ENCODE measurements at regions not wholly inside any gene's neighbourhood (a gene's known extent, or its start where the extent isn't known, plus 50 kb on each side); places are given as distances from the start of the nearest gene placed in this dataset.

DNA sequence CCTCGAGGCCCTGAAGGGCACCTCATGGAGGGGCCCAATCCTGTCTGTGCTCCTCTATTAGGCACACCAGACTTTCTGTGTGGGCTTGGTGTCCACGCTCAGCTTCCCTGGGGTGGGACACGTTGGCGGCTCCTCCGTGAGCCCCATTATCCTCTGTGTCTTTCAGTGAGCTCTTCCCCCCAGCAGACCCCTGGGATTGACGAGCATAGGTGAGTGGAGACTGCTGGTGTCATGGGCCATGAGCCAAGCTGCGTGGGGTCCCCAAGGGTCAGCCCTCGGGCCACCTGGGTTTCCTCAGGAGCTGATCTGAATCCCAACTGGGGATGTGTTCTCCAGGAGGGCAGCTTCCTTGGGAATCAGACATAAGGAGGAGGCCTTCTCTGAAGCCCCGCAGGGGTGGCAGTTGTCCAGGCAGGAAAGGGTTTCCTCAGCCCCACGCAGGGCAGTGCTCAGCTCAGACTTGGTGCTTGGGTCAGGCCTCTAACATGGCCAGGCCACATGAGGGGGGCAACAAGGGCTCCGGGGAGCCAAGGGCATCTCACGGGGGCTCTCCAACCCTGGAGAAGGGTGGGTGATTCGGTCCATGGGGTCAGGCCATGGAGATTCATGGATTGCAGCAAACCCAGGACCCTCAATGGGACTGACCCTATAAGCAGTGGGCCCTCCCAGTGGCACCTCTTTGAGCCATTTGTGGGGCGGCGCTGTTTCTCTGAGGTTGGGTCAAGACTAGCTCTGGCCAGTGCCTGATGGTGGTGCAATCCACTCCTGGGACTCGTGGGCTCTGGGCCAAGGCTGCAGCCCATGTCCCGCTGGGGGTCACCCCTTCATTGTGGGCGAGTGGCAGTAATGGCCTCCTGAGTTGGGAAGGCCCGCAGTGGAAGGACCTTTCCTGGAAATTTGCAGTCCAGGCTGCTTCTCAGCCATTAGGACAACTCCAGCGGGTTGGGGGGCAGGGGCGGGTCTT is 222.5 kb downstream of the SNRPN start:
- DNase-seq (ENCODE audit: low read depth): no peak
- Histone ChIP-seq H3K36me3 (ENCODE audit: control insufficient read depth, insufficient read depth, low read length) (no peaks in the 10 kb centered on the region), H3K4me3 (ENCODE audit: low read depth, low read length) (no peak overlapping the region), H3K27me3 (ENCODE audit: control insufficient read depth, insufficient read depth, low read length) (no peaks in the 10 kb centered on the region)
- TF ChIP-seq, protein P1, sequence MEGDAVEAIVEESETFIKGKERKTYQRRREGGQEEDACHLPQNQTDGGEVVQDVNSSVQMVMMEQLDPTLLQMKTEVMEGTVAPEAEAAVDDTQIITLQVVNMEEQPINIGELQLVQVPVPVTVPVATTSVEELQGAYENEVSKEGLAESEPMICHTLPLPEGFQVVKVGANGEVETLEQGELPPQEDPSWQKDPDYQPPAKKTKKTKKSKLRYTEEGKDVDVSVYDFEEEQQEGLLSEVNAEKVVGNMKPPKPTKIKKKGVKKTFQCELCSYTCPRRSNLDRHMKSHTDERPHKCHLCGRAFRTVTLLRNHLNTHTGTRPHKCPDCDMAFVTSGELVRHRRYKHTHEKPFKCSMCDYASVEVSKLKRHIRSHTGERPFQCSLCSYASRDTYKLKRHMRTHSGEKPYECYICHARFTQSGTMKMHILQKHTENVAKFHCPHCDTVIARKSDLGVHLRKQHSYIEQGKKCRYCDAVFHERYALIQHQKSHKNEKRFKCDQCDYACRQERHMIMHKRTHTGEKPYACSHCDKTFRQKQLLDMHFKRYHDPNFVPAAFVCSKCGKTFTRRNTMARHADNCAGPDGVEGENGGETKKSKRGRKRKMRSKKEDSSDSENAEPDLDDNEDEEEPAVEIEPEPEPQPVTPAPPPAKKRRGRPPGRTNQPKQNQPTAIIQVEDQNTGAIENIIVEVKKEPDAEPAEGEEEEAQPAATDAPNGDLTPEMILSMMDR (IDR thresholded peaks at IDR 0.05; ENCODE audit: insufficient read depth, low read length, poor library complexity, severe bottlenecking): no peak

DNA sequence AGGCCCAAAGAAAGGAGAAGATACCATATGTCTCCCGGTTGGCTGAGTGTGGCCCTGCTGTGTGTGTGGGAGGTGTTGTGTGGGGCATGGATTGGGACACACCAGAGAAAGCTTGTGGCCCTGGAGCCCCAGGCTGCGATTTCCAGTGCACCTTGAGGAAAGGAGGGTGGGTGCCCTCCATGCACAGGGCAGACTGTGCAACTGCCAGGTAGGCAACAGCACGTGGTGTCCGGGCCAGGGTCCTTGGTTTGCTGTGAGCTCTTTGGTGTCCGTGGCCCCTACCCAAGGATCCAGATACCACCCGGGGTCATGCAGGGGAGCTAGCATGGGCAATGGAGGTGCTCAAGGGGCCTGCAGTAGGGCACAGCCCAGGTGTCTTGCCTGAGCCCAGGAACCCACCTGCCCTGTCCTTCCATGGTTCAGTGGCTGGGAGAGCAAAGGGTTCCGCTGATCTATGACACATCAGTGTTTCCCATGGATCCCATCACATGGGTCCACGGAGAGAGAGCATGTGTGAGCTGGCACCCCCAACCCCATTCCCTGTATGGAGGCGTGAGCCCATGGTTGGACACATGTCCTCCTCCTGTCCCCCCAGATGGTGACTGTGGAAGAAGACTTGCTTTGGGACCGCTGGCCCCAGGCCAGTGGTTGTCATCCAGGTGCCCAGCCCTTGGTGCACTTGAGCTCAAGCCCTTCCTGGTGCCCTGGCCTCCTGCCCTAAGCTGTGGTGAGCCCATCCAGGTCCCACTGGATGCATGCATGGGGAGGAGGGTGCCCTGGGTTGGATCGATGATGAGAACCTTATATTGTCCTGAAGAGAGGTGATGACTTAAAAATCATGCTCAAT is 223.4 kb downstream of the SNRPN start:
- DNase-seq (ENCODE audit: low read depth): no peak
- H3K36me3 ChIP-seq (ENCODE audit: control insufficient read depth, insufficient read depth, low read length): no peaks in the 10 kb centered on the region

DNA sequence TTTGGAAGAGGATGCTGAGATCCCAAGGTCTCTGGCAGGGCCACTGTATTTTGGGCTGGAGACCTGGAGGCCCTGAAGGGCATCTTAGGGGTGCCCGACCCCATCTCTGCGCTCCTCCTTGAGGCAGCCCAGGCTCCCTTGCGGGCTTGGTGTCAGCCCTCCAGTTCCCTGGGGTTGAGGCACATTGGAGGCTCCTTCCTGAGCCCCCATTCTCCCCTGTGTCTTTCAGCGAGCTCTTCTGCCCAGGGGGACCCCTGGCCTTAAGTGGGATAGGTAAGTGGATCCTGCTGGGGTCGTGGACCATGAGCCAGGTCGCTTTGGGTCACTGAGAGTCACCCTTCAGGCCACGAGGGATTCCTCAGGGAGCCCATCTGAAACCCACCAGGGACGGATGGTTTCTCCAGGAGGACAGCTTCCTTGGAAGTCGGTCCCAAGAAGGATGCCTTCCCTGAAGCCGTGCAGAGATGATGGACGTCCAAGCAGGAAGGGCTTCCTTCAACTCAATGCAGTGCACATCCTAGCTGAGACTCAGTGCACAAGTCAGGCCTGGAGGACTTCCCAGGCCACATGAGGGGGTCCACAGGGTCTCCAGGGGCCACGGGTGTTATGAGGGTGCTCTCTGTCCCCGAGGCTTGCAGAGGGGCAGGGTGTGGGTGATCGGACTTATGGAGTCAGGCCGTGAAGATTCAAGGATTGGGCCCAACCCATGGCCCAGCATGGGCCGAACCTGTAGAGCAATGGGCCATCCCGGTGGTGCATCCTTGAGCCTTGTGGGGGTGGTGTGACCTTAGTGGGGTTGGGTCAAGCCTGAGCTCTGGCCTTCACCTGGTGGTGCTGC is 224.3 kb downstream of the SNRPN start:
- H3K27me3 ChIP-seq (ENCODE audit: control insufficient read depth, insufficient read depth, low read length): no peaks in the 10 kb centered on the region
- no peak for DNase-seq (ENCODE audit: low read depth)
- TF ChIP-seq, protein P1 (IDR thresholded peaks at IDR 0.05; ENCODE audit: insufficient read depth, low read length, poor library complexity, severe bottlenecking): no peak
- H3K4me3 ChIP-seq (ENCODE audit: low read depth, low read length): no peak overlapping the region
- no peaks in the 10 kb centered on the region for H3K36me3 ChIP-seq (ENCODE audit: control insufficient read depth, insufficient read depth, low read length)

More for the DNA sequence above, 223.4 kb downstream of the SNRPN start:
- Histone ChIP-seq H3K4me3 (ENCODE audit: low read depth, low read length) (no peak overlapping the region), H3K27me3 (ENCODE audit: control insufficient read depth, insufficient read depth, low read length) (no peaks in the 10 kb centered on the region)
- TF ChIP-seq, protein P1 (IDR thresholded peaks at IDR 0.05; ENCODE audit: insufficient read depth, low read length, poor library complexity, severe bottlenecking): no peak

DNA sequence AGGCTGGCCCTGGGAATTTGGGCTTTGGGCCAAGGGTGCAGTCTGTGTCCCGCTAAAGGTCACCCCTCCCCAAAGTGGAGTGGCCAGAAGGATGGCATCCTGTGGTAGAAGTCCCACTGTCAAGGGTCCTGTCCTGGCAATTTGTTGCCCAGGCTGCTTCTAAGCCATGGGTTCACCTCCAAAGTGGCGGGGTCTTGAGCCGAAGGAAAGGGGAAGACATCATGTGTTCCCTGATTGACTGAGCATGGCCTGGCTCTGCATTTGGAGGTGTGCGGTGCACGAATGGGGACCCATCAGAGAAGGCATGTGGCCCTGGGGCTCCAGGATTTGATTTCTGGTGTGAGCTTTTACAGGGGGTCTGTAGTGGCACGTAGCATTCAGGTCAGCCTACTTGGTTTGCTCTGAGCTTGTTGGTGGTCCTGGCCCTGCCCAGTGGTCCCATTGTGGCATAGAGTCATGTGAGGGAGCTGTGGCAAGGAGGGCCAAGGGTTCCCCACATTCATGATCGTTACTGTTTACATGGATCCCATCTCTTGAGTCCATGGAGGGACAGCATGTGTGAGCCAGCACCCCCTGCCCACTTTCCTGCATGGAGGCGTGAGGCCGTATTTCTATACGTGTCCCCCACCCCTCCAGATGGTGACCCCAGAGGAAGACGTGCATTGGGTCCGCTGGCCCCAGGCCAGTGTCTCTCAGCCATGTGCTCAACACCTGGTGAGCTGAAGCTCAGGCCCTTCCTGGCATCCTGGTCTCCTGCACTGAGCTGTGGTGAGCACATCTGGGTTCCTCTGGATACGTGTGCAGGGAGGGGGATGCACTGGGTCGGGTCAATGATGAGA is 225.1 kb downstream of the SNRPN start:
- TF ChIP-seq, protein P1 (IDR thresholded peaks at IDR 0.05; ENCODE audit: insufficient read depth, low read length, poor library complexity, severe bottlenecking): no peak
- no peak for DNase-seq (ENCODE audit: low read depth)

More for the DNA sequence above, 225.1 kb downstream of the SNRPN start:
- H3K27me3 ChIP-seq (ENCODE audit: control insufficient read depth, insufficient read depth, low read length): no peaks in the 10 kb centered on the region
- no peaks in the 10 kb centered on the region for H3K36me3 ChIP-seq (ENCODE audit: control insufficient read depth, insufficient read depth, low read length)
- no peak overlapping the region for H3K4me3 ChIP-seq (ENCODE audit: low read depth, low read length)

All from kidney epithelial cell (primary cell).